ENCODE measurements at regions not wholly inside any gene's neighbourhood (a gene's known extent, or its start where the extent isn't known, plus 50 kb on each side); places are given as distances from the start of the nearest gene placed in this dataset.

GRCh38 chr14:25117342-25117741 is 67.4 kb upstream of the STXBP6 start:
- TF ChIP-seq POLR2AphosphoS5 (IDR thresholded peaks at IDR 0.05; ENCODE audit: low read depth, low read length) (no peak), TAF1 (IDR thresholded peaks at IDR 0.05; ENCODE audit: borderline replicate concordance, low read depth, low read length) (no peak), POLR2A (IDR thresholded peaks at IDR 0.05; ENCODE audit: low read depth, low read length) (no peak)

Data from GM12892 (cell line).